Activated T-cell treated with anti-CD3 and anti-CD28 coated beads for 24 hours (primary cell): ENCODE measurements at regions not wholly inside any gene's neighbourhood (a gene's known extent, or its start where the extent isn't known, plus 50 kb on each side); places are given as distances from the start of the nearest gene placed in this dataset.

Experiments
- DNase-seq: peaks from one replicate; pipeline ENCODE4 v3.0.0-alpha.2; 2020; ENCODE audit warnings: low read depth

- no peak for DNase-seq
Measured at GRCh38 chr10:47231414-47231813, 68.6 kb upstream of the GDF10 start.

DNA sequence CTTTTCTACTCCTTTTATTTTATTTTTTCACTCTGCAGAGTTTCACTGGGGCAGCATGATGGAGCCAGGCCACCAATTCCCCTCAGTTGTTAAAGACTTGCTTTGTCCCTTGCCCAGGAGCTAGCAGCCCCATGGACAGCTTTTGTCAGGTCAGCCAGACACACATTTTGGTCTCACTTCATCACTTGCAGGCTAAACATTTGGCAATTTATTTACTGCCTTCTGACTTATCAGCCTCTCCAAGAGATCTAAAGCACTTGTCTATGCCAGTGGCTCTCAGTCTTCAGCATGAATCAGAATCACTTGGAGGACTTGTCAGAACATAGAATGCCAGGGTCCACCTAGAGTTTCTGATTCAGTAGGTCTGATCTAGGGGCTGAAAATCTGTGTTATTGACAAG lies 66.4 kb upstream of the GDF10 start:
- no peak for DNase-seq

- no peak for DNase-seq
Measured at GRCh38 chr10:47235484-47235883, 64.5 kb upstream of the GDF10 start.

- DNase-seq: no peak
Measured at GRCh38 chr10:47237316-47238260, 62.4 kb upstream of the GDF10 start.

- no peak for DNase-seq
Measured at GRCh38 chr10:47238331-47239095, 61.5 kb upstream of the GDF10 start.

DNA sequence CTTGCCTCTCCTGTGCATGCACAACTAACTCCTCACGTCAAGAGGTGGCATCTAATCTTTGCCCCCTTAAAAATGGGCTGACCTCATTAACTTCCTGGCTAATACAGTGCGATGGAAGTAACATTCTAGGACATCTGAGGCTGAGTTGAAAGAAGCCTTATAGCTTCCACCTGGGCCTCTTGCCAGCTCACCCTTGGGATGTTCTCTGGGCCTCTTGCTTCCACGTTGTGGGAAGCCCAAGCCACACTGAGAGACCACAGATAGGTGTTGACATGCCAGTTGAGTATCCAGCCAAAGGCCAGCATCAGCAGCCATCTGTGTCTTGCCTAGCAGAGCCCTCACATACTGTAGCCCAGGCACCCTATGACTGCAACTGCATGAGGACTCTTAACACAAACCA lies 60.8 kb upstream of the GDF10 start:
- no peak for DNase-seq

DNA sequence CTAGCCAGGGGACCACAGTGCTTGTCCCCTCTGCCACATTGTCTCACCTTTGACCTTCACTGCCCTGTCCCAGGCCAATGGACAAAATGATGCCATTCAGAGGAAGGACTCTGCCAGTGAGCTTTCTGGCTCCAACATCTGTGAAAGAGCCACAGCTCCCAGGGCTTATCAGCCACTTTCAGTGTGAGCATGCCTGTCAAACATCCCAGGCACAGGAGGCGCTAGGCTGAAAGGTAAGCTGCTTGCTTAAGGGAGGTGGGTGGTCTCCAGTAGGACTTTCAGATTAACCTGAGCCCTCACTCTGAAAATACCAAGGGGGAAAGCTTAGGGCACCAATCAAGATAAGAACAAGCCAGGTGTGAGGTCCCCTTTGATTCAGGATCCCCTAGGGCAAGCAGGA lies 59.8 kb upstream of the GDF10 start:
- no peak for DNase-seq

- no peak for DNase-seq
Measured at GRCh38 chr10:47241256-47241655, 58.7 kb upstream of the GDF10 start.

DNA sequence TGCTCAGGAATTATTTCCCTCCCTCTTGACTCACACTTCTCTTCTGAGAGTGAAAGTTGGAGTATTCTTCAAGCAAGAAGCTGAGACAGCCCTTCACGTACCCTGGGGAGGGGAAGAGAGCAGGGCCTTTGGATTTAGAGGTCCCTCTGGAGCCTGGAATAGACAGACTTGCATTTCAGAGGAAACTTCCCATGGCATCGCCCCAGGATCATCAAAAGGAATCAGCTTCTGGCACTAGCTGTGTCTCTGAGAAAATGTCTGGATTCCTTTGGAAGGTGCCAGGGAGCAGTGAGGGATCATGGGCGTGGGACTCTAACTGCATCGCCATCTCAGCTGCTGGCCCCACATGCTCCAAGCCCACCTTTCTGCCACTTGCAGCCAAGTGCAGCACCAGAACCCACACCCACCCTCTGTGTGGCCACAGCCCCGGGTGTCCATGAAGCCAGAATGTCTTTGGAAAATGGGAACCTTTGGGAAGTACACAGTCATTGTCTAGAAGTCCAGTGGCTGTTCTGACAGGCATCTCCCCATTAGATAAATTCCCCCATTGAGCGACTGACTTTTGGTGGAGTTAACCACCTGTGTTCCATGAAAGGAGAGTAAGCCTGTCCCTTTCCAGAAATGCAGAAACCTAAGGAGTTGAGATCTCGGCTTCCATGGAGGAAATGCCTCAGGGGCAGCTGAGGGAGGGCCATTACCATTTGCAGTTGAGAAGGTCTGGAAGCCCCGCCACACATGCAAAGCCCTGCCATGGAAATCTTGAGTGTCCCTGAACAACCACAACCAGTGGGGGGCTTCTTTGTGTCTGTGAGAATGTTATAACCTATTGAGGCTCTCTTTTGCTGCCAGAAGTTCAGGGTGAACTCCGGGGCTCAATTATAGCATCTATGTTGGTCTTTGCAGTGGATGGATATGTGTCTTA lies 57.8 kb upstream of the GDF10 start:
- no peak for DNase-seq

DNA sequence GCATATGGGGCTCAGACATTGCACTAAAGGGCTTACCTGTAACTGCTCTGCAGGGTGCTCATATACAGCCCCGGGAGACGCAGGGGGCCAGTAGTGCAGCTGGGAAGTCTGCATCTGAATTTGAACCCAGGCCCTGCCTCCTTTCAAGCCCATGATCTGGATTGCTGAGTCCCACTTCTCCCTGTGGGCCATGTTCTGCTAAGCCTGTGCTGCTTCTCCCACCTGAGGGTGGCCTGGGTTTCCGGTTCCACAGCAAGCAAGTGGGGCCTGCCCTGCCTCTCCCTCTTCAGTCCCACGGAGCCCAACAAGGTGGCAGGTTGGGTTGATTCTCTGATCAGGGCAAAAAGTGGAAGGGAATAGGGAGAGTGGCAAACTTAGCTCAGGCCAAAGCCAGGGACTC lies 56.6 kb upstream of the GDF10 start:
- DNase-seq: no peak

DNA sequence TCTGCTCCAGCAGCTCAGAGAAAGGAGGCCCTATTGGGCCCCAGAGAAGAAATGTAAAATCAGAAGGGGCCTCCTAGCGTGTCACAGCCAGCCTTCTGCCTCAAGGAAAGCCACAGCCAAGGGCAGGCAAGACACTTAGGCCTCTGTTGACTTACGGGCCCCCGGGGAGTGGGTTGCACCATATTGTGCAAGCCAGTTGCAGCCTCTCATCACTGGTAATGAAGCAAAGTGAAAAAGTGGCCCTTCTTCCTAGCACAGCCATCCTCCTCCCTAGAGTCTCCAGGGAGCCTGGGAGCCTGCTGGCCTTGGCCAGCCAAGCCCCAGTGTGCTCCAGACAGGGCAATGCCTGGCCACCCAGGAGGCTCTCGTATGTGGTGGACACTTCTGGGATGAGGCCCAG lies 56.2 kb upstream of the GDF10 start:
- no peak for DNase-seq

DNA sequence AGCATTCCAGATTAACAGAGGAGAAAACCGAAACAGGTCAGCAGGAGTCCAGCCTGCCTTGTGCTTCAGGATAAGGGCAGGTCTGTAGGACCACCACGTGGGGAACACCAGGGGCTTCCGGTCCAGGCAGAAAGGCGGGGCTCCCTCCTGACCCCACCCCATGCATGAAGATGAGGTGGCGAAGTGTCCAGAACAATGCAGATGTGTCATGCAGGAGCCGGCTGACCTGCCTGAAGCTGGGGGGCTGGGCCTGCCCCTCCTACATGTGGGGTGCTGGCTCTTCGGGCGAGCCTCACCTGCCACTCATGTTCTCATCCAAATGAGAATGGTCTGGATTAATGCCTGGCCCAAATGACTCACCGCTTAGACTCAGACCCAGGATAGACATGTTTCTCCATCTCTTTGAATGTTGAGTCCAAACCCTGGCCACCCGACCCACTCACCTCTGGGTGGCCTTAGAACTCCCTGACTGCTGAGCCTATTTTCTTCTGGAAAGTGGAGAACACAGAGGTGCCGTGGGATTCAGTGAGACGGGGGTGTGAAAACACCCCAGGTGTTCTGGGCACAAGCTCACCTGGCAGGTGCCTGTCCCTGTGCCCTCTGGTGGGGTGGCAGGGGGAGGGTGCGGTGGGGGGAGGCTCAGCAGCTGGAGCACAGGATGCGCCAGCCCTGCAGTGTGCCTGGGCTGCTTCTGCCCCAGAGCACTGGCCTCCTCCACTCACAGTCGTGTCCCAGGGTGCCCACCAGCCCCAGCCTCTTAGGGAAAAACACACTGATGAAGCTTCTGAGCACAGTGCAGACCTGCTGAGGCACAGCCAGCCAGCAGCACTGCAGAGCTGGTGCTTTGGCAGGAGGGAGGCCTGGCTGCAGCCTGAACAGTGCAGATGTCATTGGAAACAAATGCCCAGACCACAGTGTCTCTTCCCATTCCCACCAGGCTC lies 55.2 kb upstream of the GDF10 start:
- DNase-seq: no peak

DNA sequence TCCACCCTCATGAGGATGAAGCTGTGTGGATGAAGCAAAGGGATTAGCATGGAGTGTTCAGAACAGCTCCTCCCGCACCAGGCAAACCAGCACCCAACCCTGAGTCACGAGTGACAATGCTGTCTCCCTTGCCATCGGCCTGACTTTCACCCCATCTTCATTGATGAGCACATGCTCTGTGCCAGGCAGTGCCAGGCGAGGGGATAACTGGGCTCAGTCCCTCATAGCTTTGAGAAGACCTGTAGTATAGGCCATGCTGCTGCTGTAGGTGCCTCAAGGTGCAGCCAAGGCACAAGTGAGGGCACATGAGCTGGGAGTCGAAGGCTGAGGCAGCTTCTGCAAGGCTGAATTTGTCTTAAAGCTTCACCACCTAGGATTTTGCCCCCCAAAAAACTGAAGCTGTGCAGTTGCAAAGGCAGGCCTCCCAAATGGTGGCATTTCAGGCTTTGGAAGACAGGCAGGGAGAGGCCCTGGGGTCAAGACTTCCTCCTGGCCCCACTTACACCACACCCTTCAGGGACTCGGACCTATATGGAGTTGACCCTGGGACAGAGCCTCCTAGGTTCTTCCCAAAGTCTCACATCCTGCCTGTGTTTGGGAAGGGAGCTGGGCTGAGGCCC lies 54.2 kb upstream of the GDF10 start:
- no peak for DNase-seq

- DNase-seq: no peak
Measured at GRCh38 chr10:47246406-47247147, 53.4 kb upstream of the GDF10 start.

DNA sequence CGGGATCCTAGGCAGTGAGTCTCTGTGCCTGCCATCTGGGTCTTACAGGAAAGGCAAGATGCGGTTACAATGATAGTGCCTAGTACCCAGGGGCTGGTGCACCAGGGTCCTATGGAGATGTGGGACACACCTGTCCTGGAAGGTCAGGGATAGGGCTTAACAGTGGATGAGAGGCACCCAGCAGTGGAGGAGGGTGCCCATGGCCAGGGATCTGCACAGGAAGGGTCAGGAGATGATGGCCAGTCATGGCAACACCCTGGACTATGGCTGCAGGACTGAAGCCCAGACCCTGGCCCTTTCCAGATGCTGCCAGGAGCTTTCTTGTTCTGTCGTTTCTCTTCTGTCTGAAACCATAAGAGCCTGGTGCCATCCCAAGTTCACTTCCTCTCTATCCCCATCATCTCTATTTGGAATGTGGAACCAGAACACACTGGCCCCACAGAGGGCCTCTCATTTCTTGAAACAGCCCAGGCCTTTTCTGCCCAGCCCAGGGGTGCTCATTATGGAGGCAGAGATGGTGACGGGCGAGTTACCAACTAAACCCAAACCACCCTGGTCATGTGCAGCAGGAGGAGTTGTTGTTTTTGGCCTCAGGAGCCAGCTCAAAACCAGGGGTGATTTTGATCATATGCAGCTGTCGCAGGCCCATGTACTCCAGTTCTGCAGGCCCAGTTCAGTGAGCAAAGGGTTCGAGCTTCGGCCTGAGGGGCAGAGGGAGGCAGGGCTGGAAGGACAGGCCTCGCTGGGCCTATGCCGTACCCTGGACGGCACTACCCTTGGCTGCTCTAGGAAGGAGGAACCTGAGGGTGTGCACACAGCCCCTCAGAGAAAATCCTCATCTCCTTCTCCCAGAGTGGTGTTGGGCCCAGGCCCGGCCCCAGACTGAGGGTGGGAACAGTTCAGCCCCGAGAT lies 52.6 kb upstream of the GDF10 start:
- no peak for DNase-seq

- no peak for DNase-seq
Measured at GRCh38 chr10:47248386-47249090, 51.5 kb upstream of the GDF10 start.

GRCh38 chr10:47249881-47250280 lies 50.1 kb upstream of the GDF10 start:
- DNase-seq: no peak
